Right forelimb (tissue), 1 donor: ENCODE measurements at regions not wholly inside any gene's neighbourhood (a gene's known extent, or its start where the extent isn't known, plus 50 kb on each side); places are given as distances from the start of the nearest gene placed in this dataset.
"Not testable (repeated sequence)": the region's sequence is repeated elsewhere in the genome, so short reads cannot be mapped to it uniquely, and the experiment has no call there.

Experiments
- DNase-seq: peaks from one replicate; pipeline ENCODE4 v3.0.0-alpha.2; 2018

DNA sequence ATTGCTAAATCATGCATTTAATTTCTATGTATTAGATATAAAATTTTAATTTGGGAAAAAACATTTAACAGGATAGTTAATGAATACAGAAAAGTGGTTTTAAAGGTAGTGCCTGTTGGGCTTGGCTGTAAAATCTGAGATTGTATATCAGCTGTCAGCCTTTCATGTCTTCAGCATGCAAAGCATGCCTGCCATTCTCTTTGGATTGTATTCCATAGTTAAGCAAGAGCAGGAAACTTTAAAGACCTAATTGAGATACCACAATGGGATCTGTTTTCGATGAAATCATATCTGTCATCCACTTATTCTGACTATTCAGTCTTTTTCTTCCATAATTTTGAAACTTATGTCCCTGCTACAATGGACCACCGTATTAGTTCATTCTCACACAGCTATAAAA, 451.0 kb upstream of the DDI1 start:
- DNase-seq = no peak

DNA sequence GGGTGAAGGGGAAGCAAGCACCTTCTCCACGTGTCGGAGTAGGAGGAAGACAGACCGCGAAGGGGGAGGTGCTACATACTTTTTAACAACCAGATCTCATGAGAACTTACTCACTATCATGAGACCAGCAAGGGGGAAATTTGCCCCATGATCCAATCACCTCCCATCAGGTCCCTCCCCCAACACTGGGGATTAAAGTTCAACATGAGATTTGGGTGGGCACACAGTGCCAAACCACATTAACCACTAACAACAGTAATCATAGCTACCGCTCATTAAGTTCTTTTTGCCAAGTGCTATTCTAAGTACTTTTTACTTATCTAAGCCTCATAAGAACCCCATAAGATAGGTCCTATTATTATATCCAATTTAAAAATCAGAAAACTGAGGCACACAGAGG, 450.5 kb upstream of the DDI1 start:
- no peak for DNase-seq

DNA sequence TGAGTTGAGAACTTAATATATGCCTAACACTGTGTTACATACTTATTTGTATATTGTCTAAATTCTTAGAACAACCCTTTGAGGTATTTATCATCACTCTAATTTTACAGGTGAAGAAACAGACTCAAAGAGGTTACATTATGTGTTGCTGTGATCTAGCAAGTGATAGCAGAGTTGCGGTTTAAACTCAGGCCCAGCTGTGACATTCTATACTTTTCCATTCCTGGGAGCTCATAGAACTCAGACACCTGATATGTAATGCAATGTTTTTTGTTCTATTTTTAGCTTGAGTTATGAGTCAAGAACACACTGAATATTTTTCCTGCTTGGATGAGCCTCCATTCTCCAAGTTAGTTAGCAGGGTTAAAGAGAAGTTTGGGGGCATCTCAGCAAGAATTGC, 449.7 kb upstream of the DDI1 start:
- DNase-seq = no peak

DNA sequence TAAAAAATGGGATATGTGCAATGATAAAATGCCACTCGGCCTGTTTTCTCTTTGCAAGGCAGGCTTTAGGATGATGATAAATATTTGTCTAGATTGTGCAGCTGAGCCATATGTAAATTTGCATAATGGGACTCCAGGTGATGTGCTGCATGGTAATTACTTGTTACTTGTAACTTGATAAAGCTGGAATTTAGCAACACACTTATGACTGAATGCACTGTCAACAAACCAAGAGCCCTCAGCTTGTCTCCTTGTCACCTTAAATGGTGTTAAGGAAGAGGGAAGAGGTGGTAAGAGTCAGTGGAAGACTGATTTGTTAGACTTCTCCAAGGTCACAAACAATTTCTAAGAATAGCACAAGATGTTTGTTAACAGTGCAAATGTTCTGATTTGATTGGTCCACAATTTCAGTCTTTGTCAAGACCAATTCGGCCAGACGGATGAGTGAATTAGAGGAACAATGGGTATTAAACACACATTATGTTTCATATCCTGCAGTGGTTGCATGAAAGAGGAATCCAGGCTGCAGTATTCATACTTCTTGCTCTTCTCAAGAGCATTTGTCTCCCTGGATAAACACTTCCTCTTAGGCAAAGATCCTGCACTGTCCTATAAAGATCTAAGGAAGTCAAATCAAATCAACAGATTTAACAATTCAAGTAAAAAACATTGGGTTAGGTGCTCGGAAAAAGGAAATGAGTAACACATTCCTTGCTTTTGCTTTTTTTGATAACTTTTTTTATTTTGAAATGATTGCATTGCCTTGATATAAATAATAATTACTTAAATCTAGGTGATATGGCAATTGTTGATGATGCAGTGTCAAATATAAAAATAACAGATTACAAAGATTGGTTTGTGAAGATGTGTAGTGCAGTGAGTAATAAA, 448.3 kb upstream of the DDI1 start:
- no peak for DNase-seq

DNA sequence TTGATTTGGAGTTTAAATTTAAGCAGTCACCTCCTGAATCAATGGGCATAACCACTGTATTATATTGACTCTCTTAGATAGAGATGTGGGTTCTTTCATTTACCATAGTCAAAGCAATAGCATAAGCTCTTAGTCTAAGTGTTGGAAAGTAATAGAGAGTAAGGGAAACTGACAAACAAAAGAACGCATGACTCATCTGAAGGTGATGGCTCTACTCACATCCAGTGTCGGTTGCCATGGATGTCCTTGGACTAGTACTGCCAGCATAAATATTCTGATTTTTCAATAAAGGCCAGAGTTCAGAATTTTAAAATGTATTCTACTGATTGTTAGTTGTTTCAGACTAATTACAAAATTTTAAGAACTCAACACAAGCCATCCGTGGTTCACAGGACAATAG, 444.9 kb upstream of the DDI1 start:
- DNase-seq = no peak

DNA sequence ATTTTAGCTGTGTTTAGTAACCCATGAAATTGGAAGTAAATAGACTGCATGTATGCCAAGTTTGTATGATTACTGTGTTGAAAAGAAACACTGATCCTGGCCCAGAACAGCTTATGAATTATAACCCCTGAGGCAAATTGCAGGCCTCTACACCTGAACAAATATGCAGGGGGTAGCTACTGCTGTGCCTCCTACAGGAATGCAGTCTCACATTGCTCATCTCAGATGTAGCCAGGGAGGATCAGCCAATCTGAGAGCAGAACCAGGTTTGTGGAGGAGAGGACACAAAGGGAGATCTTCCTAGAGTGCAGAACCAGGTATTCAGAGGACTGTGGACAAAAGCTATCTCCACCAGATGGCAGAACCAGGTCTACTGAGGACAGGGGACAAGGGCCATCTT, 442.2 kb upstream of the DDI1 start:
- no peak for DNase-seq

DNA sequence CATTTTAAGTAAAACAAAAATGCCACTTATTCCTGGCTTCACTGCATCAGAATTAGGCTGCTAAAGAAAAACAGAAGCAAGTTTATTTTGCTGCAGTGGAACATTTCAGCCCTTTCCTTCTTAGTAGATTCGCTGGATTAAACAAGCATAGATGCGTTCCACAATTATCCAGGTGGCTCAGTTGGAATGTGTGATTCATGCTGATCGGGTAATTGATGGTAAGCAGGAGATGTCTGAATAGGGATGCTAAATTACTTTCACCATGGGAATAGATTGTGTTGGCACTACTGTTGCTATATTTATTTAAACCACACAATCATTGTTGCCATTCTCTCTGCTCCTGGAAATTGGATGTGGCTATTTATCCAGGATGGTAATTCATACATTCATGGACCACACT, 440.1 kb upstream of the DDI1 start:
- no peak for DNase-seq

DNA sequence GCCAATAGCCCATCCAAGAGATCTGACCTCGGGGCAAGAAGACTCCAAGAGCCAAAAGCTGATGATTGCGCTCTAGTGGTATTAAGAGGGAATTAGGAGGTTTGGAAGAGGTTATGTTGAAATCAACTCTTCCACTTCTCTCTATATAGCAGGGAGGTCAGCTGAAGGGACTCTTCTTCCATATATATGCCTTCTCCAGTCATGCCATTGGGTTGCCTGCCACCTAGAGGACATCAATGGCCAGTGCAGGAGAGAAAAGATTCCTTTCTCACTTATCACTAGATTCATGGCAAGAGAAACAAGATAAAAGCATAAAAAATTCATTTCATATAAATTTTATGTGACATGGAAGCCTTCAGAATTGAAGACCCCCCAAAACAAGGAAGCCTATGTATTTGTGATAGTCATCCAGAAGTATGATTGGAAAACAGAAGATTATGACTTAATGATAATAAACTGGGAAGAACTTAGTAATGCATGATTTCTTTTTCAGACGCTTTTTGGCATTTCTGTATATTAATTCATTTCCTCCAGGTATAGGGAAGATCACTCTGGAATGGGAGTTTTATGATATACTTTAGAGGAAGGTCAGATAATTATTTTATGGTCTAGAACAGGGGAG, 435.1 kb upstream of the DDI1 start:
- no peak for DNase-seq

DNA sequence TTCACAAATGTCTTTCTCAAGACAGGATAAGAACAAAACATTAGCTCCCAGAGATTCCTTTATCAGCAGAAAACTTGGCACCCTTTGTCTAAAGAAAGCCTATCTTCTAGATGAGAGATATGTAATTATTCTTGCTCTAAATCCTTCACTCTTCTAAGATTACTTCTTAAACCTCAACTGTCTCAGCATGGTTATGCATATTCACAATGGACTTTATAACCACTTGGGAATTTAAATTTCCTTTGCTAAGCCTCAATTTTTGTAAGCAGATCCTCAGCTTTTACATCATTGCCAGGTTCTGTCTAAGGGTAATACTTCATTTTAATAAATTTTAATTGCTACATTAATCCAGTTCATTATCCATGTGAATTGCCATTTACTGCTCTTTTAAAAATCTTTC, 433.6 kb upstream of the DDI1 start:
- DNase-seq = no peak

DNA sequence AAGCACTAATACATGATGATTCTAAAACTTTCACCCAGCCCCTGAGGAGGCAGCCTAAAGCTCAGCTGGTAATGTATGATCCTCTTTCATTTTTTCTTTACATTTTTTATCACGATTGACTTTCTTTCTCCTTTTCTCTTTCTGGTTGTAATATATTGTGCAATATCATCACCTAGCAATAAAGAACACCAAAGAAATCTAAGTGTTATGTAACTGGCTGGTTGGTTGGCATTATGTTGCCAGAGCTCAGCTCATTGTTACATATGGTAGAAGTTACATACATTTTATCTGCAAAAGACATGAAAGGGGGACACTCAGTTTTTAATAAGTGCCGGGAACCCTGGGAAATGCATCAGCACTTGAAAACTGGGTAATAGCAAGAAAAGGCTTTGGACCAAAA, 432.1 kb upstream of the DDI1 start:
- no peak for DNase-seq

DNA sequence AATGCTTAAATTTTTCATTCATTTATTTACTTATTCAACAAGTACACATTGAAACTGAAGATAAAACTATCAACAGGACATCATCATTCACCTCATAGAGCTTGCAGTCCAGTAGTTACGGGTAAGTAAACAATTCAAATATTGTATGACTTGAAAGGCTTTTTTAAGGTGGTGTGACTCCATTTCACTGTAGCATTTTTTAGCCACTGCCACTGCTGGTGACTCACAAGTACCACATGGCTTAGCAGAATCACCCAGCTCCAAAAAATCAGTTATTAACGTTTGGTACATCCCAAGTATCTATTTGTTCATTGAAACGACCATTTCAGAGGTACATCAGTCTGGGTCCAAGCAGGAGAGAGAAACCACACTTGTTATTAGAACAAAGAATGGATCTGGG, 427.9 kb upstream of the DDI1 start:
- no peak for DNase-seq

DNA sequence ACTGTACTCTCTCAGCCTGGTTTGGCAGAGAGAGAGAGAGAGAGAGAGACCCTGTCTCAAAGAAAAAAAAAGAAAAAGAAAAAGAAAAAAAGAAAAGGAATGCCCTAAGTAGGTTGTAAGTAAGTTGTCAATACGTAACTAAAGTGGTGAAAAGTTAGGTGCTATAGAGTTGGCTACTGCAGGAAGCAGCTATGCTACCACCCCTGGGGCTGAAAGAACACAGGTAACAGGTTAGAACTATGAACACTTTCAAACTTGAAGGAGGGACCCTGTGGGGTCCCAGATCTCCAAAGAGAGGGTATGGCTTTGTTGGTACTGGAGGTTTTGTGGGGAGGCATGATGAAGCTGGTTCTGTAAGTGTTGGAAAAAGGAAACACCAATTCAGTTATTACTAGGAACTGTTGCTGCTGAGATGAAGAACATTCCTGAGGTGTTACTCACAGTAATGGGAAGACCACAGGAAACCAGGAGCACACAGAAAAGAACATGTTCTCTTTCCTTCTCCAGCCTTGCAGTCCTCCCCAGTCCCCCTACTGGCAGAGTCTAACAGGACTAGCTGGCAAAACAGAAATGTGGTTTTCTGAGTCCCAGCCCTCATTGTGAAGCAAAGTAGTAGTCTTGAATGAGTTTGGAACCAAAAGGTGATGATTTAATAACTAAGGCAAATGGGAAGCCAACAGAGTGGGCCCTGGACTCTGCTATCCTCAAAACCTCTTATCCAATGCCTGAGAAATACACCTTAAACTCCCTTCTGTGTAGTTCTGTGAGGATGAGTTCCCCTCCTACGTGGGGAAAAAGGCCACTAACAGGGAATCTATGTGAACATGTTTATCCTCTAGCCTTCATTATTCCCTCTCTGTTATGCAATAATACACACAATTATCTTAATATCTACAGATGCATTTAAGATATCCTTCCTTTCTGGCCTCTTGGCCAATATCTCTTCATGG, 427.0 kb upstream of the DDI1 start:
- no peak for DNase-seq

DNA sequence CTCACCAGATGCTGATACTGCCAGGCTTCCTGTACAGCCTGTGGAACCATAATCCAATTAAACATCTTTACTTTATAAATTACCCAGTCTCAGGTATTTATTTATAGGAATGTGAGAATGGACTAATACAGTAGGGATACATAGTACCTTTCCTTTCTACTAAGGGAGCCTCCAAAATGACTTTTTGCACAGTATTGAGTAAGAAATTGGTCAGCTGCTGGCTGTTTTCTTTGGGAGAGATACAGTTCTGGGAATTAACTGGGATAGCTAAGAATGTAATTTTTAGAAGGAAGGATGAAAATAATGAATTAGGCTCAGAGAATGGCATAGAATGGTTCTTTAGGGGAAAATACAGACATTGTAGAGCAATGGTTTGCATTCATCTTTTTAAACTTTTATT, 426.0 kb upstream of the DDI1 start:
- no peak for DNase-seq

DNA sequence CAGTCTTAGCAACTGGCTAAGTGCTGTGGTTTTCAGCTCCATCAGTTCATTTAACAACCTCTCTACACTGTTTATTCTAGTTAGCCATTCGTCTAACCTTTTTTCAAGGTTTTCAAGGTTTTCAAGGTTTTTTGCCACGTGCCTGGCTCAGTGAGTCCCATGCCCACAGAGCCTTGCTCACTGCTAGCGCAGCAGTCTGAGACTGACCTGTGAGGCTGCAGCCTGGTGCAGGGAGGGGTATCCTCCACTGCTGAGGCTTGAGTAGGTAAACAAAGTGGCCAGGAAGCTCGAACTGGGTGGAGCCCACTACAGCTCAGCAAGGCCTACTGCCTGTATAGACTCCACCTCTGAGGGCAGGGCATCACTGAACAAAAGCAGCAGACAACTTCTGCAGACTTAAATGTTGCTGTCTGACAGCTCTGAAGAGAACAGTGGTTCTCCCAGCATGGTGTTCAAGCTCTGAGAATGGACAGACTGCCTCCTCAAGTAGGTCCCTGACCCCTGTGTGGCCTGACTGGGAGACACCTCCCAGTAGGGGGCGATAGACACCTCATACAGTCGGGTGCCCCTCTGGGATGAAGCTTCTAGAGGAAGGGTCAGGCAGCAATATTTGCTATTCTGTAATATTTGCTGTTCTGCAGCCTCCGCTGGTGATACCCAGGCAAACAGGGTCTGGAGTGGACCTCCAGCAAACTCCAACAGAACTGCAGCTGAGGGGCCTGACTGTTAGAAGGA, 424.7 kb upstream of the DDI1 start:
- not testable (repeated sequence) for DNase-seq

DNA sequence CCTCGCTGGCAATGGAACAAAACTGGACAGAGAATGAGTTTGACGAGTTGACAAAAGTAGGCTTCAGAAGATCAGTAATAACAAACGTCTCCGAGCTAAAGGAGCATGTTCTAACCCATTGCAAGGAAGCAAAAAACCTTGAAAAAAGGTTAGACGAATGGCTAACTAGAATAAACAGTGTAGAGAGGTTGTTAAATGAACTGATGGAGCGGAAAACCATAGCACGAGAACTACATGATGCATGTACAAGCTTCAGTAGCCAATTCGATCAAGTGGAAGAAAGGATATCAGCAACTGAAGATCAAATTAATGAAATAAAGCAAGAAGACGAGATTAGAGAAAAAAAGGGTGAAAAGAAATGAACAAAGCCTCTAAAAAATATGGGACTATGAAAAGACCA, 424.0 kb upstream of the DDI1 start:
- not testable (repeated sequence) for DNase-seq

DNA sequence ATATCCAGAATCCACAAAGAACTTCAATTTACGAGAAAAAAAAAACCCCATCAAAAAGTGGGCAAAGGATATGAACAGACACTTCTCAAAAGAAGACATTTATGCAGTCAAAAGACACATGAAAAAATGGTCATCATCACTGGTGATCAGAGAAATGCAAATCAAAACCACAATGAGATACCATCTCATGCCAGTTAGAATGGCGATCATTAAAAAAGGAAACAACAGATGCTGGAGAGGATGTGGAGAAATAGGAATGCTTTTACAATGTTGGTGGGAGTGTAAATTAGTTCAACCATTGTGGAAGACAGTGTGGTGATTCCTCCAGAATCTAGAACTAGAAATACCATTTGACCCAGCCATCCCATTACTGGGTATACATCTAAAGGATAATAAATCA, 419.9 kb upstream of the DDI1 start:
- DNase-seq = not testable (repeated sequence)

DNA sequence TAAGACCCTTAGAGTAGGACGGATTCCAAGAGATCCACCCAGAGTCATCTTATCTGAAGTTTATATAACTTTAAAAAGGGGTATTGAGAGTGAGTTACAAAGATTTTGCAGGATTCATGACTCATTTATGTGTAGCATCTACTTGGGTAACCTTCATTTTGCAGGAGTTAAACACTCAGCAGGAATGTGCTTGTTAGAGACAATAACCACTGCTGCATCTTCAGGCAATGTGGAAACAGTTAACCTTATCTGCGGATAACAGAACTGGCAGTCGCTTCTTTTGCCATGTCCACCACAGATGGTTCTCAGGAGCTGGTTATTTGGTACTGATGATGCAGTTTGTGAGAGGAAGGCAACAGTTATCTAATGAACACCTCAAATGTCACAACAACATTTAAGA, 417.9 kb upstream of the DDI1 start:
- no peak for DNase-seq

DNA sequence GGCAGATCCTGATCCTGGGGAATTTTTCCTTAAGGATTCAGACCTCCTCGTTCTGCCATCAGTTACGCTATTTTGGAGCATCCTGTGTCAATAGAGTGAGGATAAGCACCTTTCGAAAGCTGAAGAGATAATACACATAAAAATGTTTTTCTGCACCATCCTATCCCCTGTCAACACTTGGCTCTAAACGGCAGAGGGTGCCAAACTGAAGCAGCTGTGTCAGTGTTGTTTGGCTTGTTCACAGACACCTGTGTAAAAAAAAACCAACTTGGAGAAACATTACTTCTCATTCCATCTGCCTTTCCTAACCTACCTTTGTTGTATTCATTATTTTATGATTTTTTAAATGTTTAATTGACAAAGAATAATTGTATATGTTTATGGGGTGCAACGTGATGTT, 417.0 kb upstream of the DDI1 start:
- DNase-seq = no peak

DNA sequence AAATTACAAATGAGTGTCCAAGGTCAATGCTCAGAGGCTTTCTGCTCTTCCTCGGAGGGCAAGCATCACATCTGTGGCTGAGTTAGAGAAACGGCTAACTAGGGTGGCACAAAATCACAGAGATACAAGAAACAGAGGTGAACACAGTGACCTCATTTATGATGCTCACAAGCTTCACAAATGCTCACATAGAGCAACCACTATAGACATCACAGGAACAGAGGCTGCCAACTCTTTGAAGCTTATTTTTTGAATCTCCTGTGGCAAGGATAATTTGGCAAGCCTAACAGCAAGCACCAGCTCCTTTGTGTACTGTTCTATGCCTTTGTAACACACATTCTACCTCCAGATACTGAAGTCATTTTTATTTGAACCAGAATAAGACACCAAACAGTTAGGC, 416.5 kb upstream of the DDI1 start:
- DNase-seq = no peak

DNA sequence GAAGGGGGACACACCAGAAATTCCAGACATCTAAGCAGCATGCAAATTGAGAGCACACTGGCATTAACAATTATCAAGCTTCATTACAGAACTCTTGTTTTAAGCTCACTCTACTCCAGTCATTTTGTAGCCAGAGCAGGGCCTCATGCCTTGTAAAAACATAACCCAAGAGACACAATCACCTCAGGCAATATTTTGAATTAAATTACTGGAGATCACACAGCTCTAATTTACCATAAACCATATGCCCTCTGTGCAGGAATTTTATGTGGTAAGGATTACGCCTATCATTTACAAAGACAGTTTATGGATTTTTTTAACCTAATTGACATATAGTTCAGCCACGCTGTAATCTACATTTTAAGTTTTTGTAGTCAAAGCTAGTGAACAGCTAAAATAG, 414.1 kb upstream of the DDI1 start:
- DNase-seq = no peak

DNA sequence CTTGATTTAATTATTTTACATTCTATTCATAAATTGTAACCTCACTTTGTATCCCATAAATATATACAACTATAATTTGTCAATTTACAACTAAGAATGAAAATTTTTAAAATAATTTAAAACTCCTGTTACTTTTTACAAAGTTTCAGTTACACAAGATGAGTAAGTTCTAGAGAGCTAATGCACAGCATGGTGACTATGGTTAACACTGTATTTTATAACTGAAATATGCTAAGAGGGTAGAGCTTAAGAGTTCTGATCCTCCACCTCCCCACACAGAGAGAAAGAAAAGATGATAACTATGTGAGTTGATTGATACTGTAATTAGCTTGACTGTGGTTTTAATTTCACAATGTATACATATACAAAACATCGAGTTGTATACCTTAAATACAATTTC, 412.5 kb upstream of the DDI1 start:
- no peak for DNase-seq

DNA sequence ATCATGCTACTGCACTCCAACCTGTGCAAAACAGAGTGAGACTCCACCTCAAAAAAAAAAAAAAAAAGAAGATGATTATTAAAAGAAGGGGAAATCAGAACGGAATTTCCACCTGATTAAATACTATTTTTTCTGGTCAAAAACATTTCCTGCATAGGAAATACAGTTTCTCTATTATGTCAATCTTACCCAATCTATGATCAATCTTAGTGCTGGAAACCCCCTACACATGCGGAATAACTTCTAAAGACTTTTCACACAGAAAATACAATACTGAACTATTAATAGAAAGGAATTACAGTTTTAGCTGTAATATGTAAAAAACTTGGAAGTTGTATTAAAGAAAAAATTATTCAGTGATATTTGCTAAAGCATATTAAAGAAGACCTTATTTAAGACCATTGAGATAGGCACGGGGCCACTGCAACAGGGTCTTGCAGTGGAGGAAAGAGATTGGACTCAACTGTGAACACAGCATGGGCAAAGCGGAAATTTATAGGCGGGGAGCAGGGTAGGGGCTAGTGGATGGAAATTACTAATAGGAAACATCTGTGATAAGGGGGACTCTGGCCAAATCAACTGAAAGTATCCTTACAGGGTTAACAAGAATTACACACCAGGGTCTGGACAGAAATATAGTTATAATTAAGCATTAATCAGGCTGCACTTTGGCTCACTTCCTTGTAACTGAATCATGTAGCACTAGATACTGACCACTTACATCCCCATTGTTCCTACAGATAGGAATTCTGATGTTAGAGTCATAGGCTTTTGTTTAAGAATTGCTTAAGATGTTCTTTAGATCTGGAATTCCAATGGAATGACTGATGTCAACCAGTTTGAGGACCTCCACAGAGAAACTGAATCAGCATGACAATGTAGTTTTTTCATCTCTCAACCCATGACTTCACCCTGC, 411.5 kb upstream of the DDI1 start:
- DNase-seq = no peak
